HEK293 (cell line): ENCODE measurements at regions not wholly inside any gene's neighbourhood (a gene's known extent, or its start where the extent isn't known, plus 50 kb on each side); places are given as distances from the start of the nearest gene placed in this dataset.

Experiments used
- CTCF ChIA-PET: fragments of 350-600 bp; formaldehyde crosslinking; extraction: SDS; loops from one replicate; lab custom pipeline; 2021; ENCODE audit warnings: antibody characterized with exemption; lab: Yijun Ruan, JAX
- POLR2A ChIA-PET: fragments of 300-600 bp; formaldehyde crosslinking; extraction: SDS; loops from one replicate; lab custom pipeline; 2020; ENCODE audit warnings: antibody characterized with exemption, inconsistent platforms; lab: Yijun Ruan, JAX
- H3K27ac ChIP-seq: fragments of 200-500 bp; sonication (Bioruptor generic); 2 replicates; pipeline ENCODE4 v1.5.1; 2014; ENCODE audit warnings: low read depth, low read length, control low read depth, inconsistent platforms; ENCODE audit errors: extremely low read depth
- H3K36me3 ChIP-seq, 2 experiments: fragments of 200-500 bp in 1 of 2; sonication (Bioruptor generic) in 1 of 2; 1 replicate in 1 of 2; 2 replicates in 1 of 2; pipeline ENCODE4 v1.5.1; 2014 to 2017; ENCODE audit warnings: inconsistent platforms in 2 of 2, low read length in 2 of 2; ENCODE audit not compliant: control insufficient read depth in 2 of 2, insufficient read depth in 1 of 2
- H3K4me1 ChIP-seq: fragments of 200-500 bp; sonication (Bioruptor generic); 2 replicates; pipeline ENCODE4 v1.5.1; 2014; ENCODE audit warnings: mild to moderate bottlenecking, low read length, inconsistent platforms; ENCODE audit not compliant: control insufficient read depth, insufficient read depth
- H3K4me3 ChIP-seq: 2 replicates; pipeline ENCODE4 v1.5.1; 2011; ENCODE audit warnings: low read depth, mild to moderate bottlenecking, control low read depth, low read length, moderate library complexity
- H3K9me3 ChIP-seq: fragments of 200-500 bp; sonication (Bioruptor generic); 2 replicates; pipeline ENCODE4 v1.5.1; 2014; ENCODE audit warnings: low read depth, low read length, inconsistent platforms; ENCODE audit not compliant: control insufficient read depth, insufficient read depth
- AEBP2 ChIP-seq: fragments of 450-650 bp; formaldehyde crosslinking; IDR thresholded peaks from 2 replicates; pipeline ENCODE4 v1.5.1; 2016; ENCODE audit warnings: missing biosample characterization, missing genetic modification characterization, borderline replicate concordance
- BCL11B ChIP-seq: fragments of 450-650 bp; formaldehyde crosslinking; IDR thresholded peaks from 2 replicates; pipeline ENCODE4 v1.5.1; 2016; ENCODE audit warnings: low read depth, missing biosample characterization, missing genetic modification characterization
- GLI2 ChIP-seq: fragments of 450-650 bp; formaldehyde crosslinking; IDR thresholded peaks from 2 replicates; pipeline ENCODE4; 2017; ENCODE audit warnings: missing biosample characterization, missing genetic modification characterization, low read depth, borderline replicate concordance
- MYNN ChIP-seq: fragments of 450-650 bp; formaldehyde crosslinking; IDR thresholded peaks from 2 replicates; pipeline ENCODE4 v1.5.1; 2016; ENCODE audit warnings: missing biosample characterization, missing genetic modification characterization, borderline replicate concordance
- SETDB1 ChIP-seq: IDR thresholded peaks from one replicate; pipeline ENCODE4 v1.6.1; 2017; ENCODE audit warnings: mild to moderate bottlenecking, low read length, moderate library complexity, mixed read lengths; ENCODE audit not compliant: insufficient read length
- TRIM28 ChIP-seq: IDR thresholded peaks from 2 replicates; pipeline ENCODE4 v1.6.1; 2011; ENCODE audit warnings: low read length, control low read depth, borderline replicate concordance
- TSHZ1 ChIP-seq: fragments of 450-650 bp; formaldehyde crosslinking; IDR thresholded peaks from 2 replicates; pipeline ENCODE4 v1.5.1; 2016; ENCODE audit warnings: missing biosample characterization, missing genetic modification characterization, borderline replicate concordance
- WT1 ChIP-seq: fragments of 450-650 bp; formaldehyde crosslinking; IDR thresholded peaks from 2 replicates; pipeline ENCODE4 v1.5.1; 2016; ENCODE audit warnings: missing biosample characterization, missing genetic modification characterization
- ZFHX2 ChIP-seq: fragments of 450-650 bp; formaldehyde crosslinking; conservative IDR thresholded peaks from 2 replicates; pipeline ENCODE4 v1.5.1; 2016; ENCODE audit warnings: missing biosample characterization, missing genetic modification characterization
- ZNF138 ChIP-seq: fragments of 450-650 bp; formaldehyde crosslinking; IDR thresholded peaks from 2 replicates; pipeline ENCODE4 v1.5.1; 2016; ENCODE audit warnings: missing biosample characterization, missing genetic modification characterization, borderline replicate concordance
- ZNF146 ChIP-seq: fragments of 450-650 bp; formaldehyde crosslinking; IDR thresholded peaks from 2 replicates; pipeline ENCODE4 v1.5.1; 2016; ENCODE audit warnings: missing biosample characterization, missing genetic modification characterization
- ZNF280D ChIP-seq: fragments of 450-650 bp; formaldehyde crosslinking; IDR thresholded peaks from 2 replicates; pipeline ENCODE4 v1.5.1; 2016; ENCODE audit warnings: missing biosample characterization, missing genetic modification characterization
- ZNF561 ChIP-seq: fragments of 450-650 bp; IDR thresholded peaks from 2 replicates; pipeline ENCODE4 v1.5.1; 2018; ENCODE audit warnings: missing biosample characterization, missing genetic modification characterization, borderline replicate concordance
- ZNF585B ChIP-seq: fragments of 450-650 bp; formaldehyde crosslinking; IDR thresholded peaks from 2 replicates; pipeline ENCODE4 v1.5.1; 2016; ENCODE audit warnings: missing biosample characterization, missing genetic modification characterization
- ZNF624 ChIP-seq: fragments of 450-650 bp; formaldehyde crosslinking; IDR thresholded peaks from 2 replicates; pipeline ENCODE4 v1.5.1; 2017; ENCODE audit warnings: missing biosample characterization, missing genetic modification characterization
- ZSCAN4 ChIP-seq: fragments of 450-650 bp; formaldehyde crosslinking; IDR thresholded peaks from 2 replicates; pipeline ENCODE4 v1.5.1; 2017; ENCODE audit warnings: missing biosample characterization, missing genetic modification characterization
- TF ChIP-seq, protein P1 (sequence below): fragments of 450-650 bp; formaldehyde crosslinking; IDR thresholded peaks from 2 replicates; pipeline ENCODE4 v1.5.1; 2016; ENCODE audit warnings: missing biosample characterization, missing genetic modification characterization

DNA sequence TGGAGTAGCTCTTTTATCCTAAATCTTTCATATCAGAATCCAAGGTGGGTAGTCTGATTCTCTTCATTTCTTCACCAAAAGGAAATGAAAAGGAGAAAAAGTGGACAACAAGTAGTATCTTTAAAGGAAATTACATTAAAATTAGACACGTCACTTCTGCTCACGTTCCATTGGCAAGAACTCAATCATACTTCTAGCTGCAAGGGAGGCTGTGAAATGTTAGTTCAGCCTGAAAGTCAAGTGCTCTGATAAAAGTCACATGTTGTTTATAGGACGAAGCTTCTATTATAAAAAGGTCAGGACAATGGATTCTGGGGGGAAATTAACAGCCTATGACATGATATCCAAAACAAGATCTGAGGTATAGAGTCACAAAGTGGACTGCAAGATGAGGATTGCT, 164.6 kb upstream of the MCTP2 start:
- ChIA-PET CTCF (interaction anchor here (0.5 to 1.0 kb wide), 2 partner anchors 53 to 359 kb away, joined by 3 read pairs; no protein-coding TSS in a partner anchor), POLR2A (no interaction called here)
- H3K27ac ChIP-seq = no peak overlapping the region
- no peak for TF ChIP-seq ZNF280D (tag by site-specific recombination)
- no peak for TF ChIP-seq ZNF138 (tag by site-specific recombination)
- TF ChIP-seq, protein P1, sequence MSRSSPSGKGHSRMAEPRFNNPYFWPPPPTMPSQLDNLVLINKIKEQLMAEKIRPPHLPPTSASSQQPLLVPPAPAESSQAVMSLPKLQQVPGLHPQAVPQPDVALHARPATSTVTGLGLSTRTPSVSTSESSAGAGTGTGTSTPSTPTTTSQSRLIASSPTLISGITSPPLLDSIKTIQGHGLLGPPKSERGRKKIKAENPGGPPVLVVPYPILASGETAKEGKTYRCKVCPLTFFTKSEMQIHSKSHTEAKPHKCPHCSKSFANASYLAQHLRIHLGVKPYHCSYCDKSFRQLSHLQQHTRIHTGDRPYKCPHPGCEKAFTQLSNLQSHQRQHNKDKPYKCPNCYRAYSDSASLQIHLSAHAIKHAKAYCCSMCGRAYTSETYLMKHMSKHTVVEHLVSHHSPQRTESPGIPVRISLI (tag by site-specific recombination) = no peak
- TF ChIP-seq AEBP2 (tag by site-specific recombination) = no peak
- no peak for TF ChIP-seq ZNF585B (tag by site-specific recombination)
- peak; percentile 57 for TF ChIP-seq SETDB1
- peak; percentile 71; the same call in 1 of the 2 replicates for TF ChIP-seq TRIM28
- no peak for TF ChIP-seq ZFHX2 (tag by site-specific recombination)
- TF ChIP-seq MYNN (tag by site-specific recombination) = no peak
- no peak for TF ChIP-seq WT1 (tag by site-specific recombination)
- TF ChIP-seq ZNF146 = no peak
- TF ChIP-seq ZNF561 (tag by site-specific recombination) = no peak
- TF ChIP-seq ZSCAN4 = no peak
- no peaks in the 10 kb centered on the region for H3K36me3 ChIP-seq
- H3K4me1 ChIP-seq = peaks cover 8% of the 10 kb centered on the region
- peaks cover 2% of the 10 kb centered on the region for H3K9me3 ChIP-seq
- H3K4me3 ChIP-seq = no peak overlapping the region

DNA sequence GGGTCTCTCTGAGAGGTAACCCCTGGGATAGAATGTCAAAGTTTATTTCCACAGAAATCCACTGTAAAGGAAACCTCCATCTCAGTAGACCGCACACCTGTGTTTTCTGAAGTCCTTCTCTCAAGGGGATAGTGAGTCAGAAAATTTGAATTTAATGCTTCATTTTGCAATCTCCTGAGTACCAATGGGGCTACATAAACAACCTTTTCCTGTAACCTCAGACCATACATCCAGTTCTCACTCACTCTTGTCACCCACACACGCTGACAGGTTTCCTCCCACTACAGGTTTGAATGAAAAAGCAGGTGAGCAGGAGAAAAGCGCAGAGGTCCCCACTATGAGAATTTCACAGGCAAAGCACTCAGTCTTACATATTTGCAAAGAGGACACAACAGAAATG, 165.3 kb upstream of the MCTP2 start:
- H3K4me1 ChIP-seq = peaks cover 8% of the 10 kb centered on the region
- CTCF ChIA-PET = interaction anchor here (1.0 kb wide), 1 partner anchor 54 kb away, joined by 3 read pairs; no protein-coding TSS in a partner anchor

More for the DNA sequence above, 165.3 kb upstream of the MCTP2 start:
- H3K27ac ChIP-seq = no peak overlapping the region
- peaks cover 2% of the 10 kb centered on the region for H3K9me3 ChIP-seq
- H3K4me3 ChIP-seq = no peak overlapping the region
- POLR2A ChIA-PET = no interaction called here
- no peak for TF ChIP-seq BCL11B
- TF ChIP-seq GLI2 = no peak
- no peak for TF ChIP-seq ZNF624 (tag by site-specific recombination)
- TF ChIP-seq TSHZ1 = no peak
- H3K36me3 ChIP-seq = no peaks in the 10 kb centered on the region
